ENCODE measurements at regions not wholly inside any gene's neighbourhood (a gene's known extent, or its start where the extent isn't known, plus 50 kb on each side); places are given as distances from the start of the nearest gene placed in this dataset.

DNA sequence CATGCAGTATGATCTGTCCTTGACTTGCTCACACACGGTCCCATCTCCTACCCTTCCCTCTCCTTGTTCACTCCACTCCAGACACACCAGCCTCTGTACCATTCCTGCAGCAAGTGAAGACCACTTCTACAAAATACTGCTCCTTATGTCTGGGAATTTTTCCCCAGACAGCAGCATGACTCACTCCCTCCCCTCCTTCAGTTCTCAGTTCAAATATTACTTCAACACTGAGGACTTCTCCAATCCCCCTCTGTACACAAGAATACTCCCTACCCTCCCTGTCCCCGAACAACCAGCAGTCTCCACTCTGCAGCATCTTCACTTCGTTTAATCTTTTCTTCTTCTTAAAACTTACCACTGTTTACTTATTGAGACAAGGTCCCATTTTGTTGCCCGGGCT lies 474.0 kb downstream of the GPAM start:
- TF ChIP-seq, protein P1, sequence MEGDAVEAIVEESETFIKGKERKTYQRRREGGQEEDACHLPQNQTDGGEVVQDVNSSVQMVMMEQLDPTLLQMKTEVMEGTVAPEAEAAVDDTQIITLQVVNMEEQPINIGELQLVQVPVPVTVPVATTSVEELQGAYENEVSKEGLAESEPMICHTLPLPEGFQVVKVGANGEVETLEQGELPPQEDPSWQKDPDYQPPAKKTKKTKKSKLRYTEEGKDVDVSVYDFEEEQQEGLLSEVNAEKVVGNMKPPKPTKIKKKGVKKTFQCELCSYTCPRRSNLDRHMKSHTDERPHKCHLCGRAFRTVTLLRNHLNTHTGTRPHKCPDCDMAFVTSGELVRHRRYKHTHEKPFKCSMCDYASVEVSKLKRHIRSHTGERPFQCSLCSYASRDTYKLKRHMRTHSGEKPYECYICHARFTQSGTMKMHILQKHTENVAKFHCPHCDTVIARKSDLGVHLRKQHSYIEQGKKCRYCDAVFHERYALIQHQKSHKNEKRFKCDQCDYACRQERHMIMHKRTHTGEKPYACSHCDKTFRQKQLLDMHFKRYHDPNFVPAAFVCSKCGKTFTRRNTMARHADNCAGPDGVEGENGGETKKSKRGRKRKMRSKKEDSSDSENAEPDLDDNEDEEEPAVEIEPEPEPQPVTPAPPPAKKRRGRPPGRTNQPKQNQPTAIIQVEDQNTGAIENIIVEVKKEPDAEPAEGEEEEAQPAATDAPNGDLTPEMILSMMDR (IDR thresholded peaks at IDR 0.05) = no peak
- TF ChIP-seq POLR2AphosphoS5 (IDR thresholded peaks at IDR 0.05) = no peak

All from upper lobe of left lung (tissue), 4 donors.